BLaER1 treated with 17β-estradiol and CSF1 and Interleukin-3, amounts not matched to agents 10 nM and 100 nM (cell line): ENCODE measurements at regions not wholly inside any gene's neighbourhood (a gene's known extent, or its start where the extent isn't known, plus 50 kb on each side); places are given as distances from the start of the nearest gene placed in this dataset.

Experiments used
- H3K27ac ChIP-seq, 11 experiments: shearing (Covaris generic); formaldehyde crosslinking; 2 replicates each; pipeline ENCODE4 v1.8.1; 2022
- H3K27me3 ChIP-seq, 11 experiments: shearing (Covaris generic); formaldehyde crosslinking; 2 replicates each; pipeline ENCODE4 v1.8.1; 2022
- H3K36me3 ChIP-seq, 11 experiments: shearing (Covaris generic); formaldehyde crosslinking; 2 replicates each; pipeline ENCODE4 v1.8.1; 2022
- H3K4me1 ChIP-seq, 10 experiments: shearing (Covaris generic); formaldehyde crosslinking; 2 replicates each; pipeline ENCODE4 v1.8.1; 2022
- H3K4me2 ChIP-seq, 11 experiments: shearing (Covaris generic); formaldehyde crosslinking; 2 replicates each; pipeline ENCODE4 v1.8.1; 2022
- H3K4me3 ChIP-seq, 10 experiments: shearing (Covaris generic); formaldehyde crosslinking; 2 replicates each; pipeline ENCODE4 v1.8.1; 2022
- H3K9ac ChIP-seq, 11 experiments: shearing (Covaris generic); formaldehyde crosslinking; 2 replicates each; pipeline ENCODE4 v1.8.1; 2022
- H3K9me3 ChIP-seq, 11 experiments: shearing (Covaris generic); formaldehyde crosslinking; replicated peaks in 1 of 11; 2 replicates each; pipeline ENCODE4 v1.8.1; 2022
- H4K20me1 ChIP-seq, 11 experiments: shearing (Covaris generic); formaldehyde crosslinking; 2 replicates each; pipeline ENCODE4 v1.8.1; 2022
- Cebpa-rat ChIP-seq, 11 experiments: shearing (Covaris generic); IDR thresholded peaks; 2 replicates each; pipeline ENCODE4 v1.8.1; 2022

DNA sequence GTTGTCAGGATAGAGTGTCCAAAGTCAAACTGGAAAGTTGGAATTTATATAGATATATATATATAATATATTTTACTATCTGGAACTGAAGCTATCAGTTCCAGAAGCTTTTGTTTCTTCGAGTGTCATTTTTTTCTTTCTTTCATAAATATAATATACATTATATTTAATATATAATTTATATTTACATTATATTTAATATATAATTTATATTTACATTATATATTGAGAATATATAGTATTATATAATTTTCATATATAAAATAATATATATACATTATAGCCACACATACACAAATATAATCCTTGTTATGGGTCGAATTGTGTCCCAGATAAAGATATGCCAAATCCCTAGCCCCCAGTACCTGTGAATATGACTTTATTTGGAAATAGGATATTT lies 842.3 kb upstream of the LRRC4C start:
- TF ChIP-seq Cebpa-rat (IDR thresholded peaks at IDR 0.05), result no peak
- Histone ChIP-seq H3K27me3 (no peaks in the 10 kb centered on the region), H3K27ac (no peak overlapping the region), H3K36me3 (no peaks in the 10 kb centered on the region), H3K9me3 (no peaks in the 10 kb centered on the region), H3K4me2 (no peak overlapping the region), H3K4me3 (no peak overlapping the region), H4K20me1 (no peaks in the 10 kb centered on the region), H3K4me1 (no peaks in the 10 kb centered on the region), H3K9ac (no peak overlapping the region)

DNA sequence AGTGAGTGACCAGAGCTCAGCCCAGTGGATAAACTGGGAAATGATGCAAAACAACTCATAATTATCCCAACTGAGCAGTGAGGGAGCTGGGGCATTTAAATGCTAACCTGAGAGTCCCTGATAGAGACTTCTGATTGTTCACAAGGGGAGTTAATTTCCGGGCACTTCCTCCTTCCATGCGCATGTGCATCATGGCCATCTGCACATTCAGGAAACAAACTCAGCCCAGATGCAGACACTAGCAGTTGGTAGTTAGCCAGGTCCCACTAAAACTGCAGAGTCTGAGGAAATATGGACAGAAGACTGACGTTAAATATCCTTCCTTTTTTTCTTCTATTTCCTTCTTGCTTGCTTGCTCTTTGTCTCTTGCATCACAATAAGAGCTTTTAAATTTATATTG lies 852.1 kb upstream of the LRRC4C start:
- Histone ChIP-seq H4K20me1 (no peaks in the 10 kb centered on the region), H3K4me1 (peaks cover 5 to 47% (median 10%) of the 10 kb centered on the region in 10 experiments; a peak in 14 of 20 replicates), H3K9ac (no peak overlapping the region; a peak in 1 of 22 replicates), H3K9me3 (peaks cover 0 to 6% (median 0%) of the 10 kb centered on the region in 11 experiments; a peak in 1 of 22 replicates), H3K27ac (peak overlapping the region in 10 of 11 experiments; percentile 6 to 73 (median 40); a peak in 12 of 22 replicates), H3K36me3 (no peaks in the 10 kb centered on the region), H3K4me2 (peak overlapping the region in 10 of 11 experiments; percentile 14 to 55 (median 45); a peak in 16 of 22 replicates), H3K27me3 (no peaks in the 10 kb centered on the region), H3K4me3 (no peak overlapping the region)
- no peak for TF ChIP-seq Cebpa-rat (IDR thresholded peaks at IDR 0.05)

DNA sequence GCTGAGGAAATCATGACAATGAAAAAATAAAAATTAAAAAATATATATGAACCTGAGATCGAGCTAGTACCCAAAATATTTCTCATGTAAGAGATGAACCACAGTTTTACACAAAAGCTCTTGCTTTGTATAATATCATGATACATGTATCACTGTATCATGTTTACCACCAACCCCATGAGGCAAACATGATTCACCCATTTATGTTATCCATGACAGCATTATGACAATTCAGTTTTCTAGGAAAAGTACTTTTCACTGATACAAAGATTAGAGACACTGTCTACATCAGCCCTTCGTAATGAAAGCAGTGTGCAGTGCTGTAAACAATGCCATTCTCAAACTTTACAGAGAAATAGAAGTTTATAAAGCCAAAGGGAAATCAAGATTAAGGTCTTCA lies 852.5 kb upstream of the LRRC4C start:
- Histone ChIP-seq H3K36me3 (no peaks in the 10 kb centered on the region), H3K27me3 (no peaks in the 10 kb centered on the region), H3K9me3 (peaks cover 0 to 6% (median 0%) of the 10 kb centered on the region in 11 experiments; a peak in 1 of 22 replicates), H3K4me3 (no peak overlapping the region), H3K4me2 (peak overlapping the region in 6 of 11 experiments; percentile 27 to 55 (median 49); a peak in 12 of 22 replicates), H3K9ac (no peak overlapping the region; a peak in 1 of 22 replicates), H4K20me1 (no peaks in the 10 kb centered on the region), H3K27ac (peak overlapping the region in 9 of 11 experiments; percentile 5 to 73 (median 44); a peak in 14 of 22 replicates), H3K4me1 (peaks cover 5 to 47% (median 10%) of the 10 kb centered on the region in 10 experiments; a peak in 14 of 20 replicates)
- TF ChIP-seq Cebpa-rat (IDR thresholded peaks at IDR 0.05), result no peak

DNA sequence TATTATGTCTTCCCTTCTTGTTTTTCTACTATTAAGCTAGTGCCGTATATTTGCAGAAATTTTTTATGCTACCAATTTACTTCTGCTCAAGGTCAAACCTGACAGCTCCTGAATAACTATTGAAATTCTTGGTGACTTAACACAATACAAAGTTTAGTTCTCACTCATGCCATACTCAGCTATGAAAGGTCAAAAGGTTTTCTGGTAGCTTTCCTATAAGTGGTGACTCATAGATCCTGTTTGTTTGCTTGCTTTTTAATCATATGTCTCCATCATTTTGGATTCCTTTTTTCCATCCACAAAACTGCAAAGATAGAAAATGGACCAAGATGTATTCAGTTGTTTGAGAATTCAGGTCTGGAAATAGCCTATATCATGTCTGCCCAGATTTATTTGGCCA lies 855.8 kb upstream of the LRRC4C start:
- TF ChIP-seq Cebpa-rat (IDR thresholded peaks at IDR 0.05), result no peak

DNA sequence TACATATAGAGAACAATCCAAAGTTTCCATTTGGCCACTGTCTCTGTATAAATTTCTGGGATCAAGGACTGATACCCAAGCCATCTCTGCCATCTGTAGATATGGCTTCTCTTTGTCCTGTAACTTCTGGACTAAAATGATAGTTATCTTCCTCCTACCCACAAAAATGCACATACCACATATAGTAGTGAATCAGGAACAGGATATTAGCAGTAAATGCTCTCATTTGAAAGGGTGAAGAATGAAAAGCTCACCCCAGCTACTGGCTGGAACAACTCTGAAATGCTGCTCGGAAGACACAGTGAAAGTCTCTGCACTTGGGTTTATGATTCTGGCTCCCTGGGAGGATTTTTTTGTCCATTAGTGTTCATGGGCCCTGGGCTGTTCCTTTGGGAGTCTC lies 856.4 kb upstream of the LRRC4C start:
- Histone ChIP-seq H3K4me1 (peaks cover 5 to 44% (median 10%) of the 10 kb centered on the region in 10 experiments; a peak in 14 of 20 replicates), H3K9me3 (peaks cover 0 to 6% (median 0%) of the 10 kb centered on the region in 11 experiments; a peak in 1 of 22 replicates), H3K36me3 (no peaks in the 10 kb centered on the region), H4K20me1 (no peaks in the 10 kb centered on the region), H3K9ac (no peak overlapping the region), H3K27me3 (no peaks in the 10 kb centered on the region), H3K4me2 (peak overlapping the region in 3 of 11 experiments; percentile 17 to 50 (median 43); a peak in 3 of 22 replicates), H3K4me3 (no peak overlapping the region), H3K27ac (no peak overlapping the region)
- no peak for TF ChIP-seq Cebpa-rat (IDR thresholded peaks at IDR 0.05)

More for the DNA sequence above, 855.8 kb upstream of the LRRC4C start:
- Histone ChIP-seq H3K27ac (no peak overlapping the region), H3K4me1 (peaks cover 5 to 47% (median 10%) of the 10 kb centered on the region in 10 experiments; a peak in 14 of 20 replicates), H3K36me3 (no peaks in the 10 kb centered on the region), H3K4me3 (no peak overlapping the region), H3K9ac (no peak overlapping the region), H4K20me1 (no peaks in the 10 kb centered on the region), H3K4me2 (peak overlapping the region in 3 of 11 experiments; percentile 17 to 50 (median 43); a peak in 3 of 22 replicates), H3K9me3 (peaks cover 0 to 6% (median 0%) of the 10 kb centered on the region in 11 experiments; a peak in 1 of 22 replicates), H3K27me3 (no peaks in the 10 kb centered on the region)

DNA sequence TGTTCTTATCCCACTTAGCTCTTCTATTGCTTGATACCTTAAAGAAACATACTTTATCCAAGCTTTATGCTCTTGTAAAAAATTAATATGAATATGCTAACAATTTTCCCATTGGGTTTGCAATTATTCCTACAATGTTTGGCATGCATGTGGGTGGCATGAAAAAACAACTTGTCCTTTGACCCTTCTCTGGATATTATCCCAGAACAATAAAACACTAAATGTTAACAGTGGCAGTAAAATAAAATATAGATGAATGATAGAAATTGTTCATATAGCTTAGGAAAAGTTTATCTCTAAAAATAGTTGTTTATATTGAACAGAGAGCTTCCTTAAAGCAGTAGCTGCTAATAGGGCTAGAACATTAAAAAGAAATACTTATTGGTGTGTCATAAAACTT lies 860.5 kb upstream of the LRRC4C start:
- Histone ChIP-seq H3K36me3 (no peaks in the 10 kb centered on the region), H3K9ac (no peak overlapping the region), H3K4me2 (no peak overlapping the region), H3K27ac (no peak overlapping the region), H3K4me1 (peaks cover 0 to 11% (median 0%) of the 10 kb centered on the region in 10 experiments; a peak in 6 of 20 replicates), H3K4me3 (no peak overlapping the region), H3K9me3 (no peaks in the 10 kb centered on the region), H3K27me3 (no peaks in the 10 kb centered on the region), H4K20me1 (no peaks in the 10 kb centered on the region)
- no peak for TF ChIP-seq Cebpa-rat (IDR thresholded peaks at IDR 0.05)

DNA sequence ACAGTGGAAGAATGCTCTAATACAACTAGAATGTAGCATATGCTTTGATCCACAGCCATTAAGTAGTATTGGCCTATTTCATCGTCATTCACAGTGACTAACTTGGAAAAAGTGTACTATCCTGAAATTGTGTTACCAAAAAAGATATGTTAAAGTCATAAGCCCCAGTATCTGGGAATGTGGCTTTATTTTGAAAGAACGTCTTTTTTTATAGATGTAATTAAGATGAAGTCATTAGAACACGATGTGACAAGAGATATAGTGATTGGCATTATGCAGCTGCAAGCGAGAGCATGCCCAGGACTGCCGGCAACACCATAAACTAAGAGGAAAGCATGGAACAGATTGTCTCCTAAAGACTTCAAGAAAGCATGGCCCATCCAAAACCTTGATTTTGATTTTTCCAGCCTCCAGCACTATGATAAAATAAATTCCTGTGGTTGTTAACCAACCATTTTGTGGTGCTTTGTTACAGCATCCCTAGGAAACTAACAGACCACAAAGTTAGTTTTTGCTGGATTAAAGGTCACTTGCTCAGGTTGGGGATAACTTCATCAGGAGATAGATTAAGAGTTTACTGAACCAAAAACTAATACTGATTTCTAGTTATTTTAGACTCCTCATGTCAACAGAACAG lies 870.6 kb upstream of the LRRC4C start:
- Histone ChIP-seq H3K4me2 (no peak overlapping the region), H3K27me3 (no peaks in the 10 kb centered on the region), H3K9ac (no peak overlapping the region), H4K20me1 (no peaks in the 10 kb centered on the region), H3K36me3 (no peaks in the 10 kb centered on the region), H3K4me3 (no peak overlapping the region), H3K4me1 (no peaks in the 10 kb centered on the region), H3K9me3 (peaks cover 0 to 10% (median 6%) of the 10 kb centered on the region in 11 experiments; a peak in 8 of 22 replicates), H3K27ac (no peak overlapping the region)
- no peak for TF ChIP-seq Cebpa-rat (IDR thresholded peaks at IDR 0.05)

DNA sequence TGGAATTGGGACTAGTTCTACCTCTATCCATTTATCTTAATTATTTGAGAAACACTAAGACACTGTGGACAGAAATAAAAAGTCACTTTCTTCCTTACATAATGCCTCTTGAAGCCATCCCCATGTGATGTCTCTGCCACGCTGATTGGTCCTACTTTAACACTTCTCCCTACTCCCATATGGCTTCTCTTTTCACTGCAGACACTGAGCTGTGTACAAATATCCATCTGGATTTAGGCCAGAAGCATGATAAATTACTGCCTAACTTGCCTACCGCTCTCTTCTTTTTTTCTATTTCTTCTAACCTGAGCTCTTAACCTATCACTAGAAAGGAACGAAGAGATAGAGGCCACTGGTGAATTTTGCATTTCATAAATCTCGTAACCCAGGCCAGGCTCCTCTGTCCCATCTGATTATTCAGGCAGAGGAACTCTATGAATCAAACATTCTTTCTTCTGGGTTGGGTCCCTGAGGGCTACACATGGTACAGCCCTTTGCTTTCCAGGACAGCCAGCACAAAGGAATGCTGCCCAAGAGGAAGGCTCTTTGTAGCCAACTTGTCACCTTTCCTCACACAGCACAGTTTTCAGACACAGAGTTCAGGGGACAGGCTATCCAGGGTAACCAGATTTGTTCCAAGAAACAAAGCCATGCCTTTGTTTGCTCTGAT lies 878.5 kb upstream of the LRRC4C start:
- Histone ChIP-seq H3K4me1 (no peaks in the 10 kb centered on the region), H3K4me2 (no peak overlapping the region), H3K9me3 (peaks cover 0 to 10% (median 6%) of the 10 kb centered on the region in 11 experiments; a peak in 8 of 22 replicates), H4K20me1 (no peaks in the 10 kb centered on the region), H3K27ac (no peak overlapping the region), H3K27me3 (no peaks in the 10 kb centered on the region), H3K36me3 (no peaks in the 10 kb centered on the region), H3K9ac (no peak overlapping the region), H3K4me3 (no peak overlapping the region)
- no peak for TF ChIP-seq Cebpa-rat (IDR thresholded peaks at IDR 0.05)

DNA sequence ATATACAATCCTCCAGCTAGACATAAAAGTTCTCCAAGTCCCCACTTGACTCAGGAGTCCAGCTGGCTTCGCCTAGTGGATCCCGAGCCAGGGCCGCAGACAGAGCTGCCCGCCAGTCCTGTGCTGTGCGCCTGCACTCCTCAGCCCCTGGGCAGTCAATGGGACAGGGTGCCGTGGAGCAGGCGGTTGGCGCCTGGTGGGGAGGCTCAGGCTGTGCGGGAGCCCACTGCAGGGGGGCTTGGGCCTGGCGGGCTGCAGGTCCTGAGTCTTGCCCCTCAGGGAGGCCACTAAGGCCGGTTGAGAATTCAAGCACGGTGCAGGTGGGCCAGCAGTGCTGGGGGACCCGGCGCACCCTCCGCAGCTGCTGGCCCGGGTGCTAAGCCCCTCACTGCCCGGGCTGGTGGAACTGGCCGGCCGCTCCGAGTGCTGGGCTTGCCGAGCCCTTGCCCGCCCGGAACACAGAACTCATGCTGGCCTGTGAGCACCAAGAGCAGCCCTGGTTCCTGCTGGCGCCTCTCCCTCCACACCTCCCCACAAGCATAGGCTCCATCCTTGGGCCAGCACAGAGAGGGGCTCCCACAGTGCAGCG lies 884.8 kb upstream of the LRRC4C start:
- no peak overlapping the region for H3K9ac ChIP-seq
- H3K4me3 ChIP-seq, result no peak overlapping the region
- H3K4me1 ChIP-seq, result no peaks in the 10 kb centered on the region
- H4K20me1 ChIP-seq, result no peaks in the 10 kb centered on the region
- no peak overlapping the region for H3K4me2 ChIP-seq
- no peak for TF ChIP-seq Cebpa-rat (IDR thresholded peaks at IDR 0.05)
- no peaks in the 10 kb centered on the region for H3K27me3 ChIP-seq
- no peaks in the 10 kb centered on the region for H3K36me3 ChIP-seq
- no peak overlapping the region for H3K27ac ChIP-seq
- H3K9me3 ChIP-seq, result peaks cover 0 to 15% (median 9%) of the 10 kb centered on the region in 11 experiments; a peak in 16 of 22 replicates
